DOHH2 (cell line): ENCODE measurements at regions not wholly inside any gene's neighbourhood (a gene's known extent, or its start where the extent isn't known, plus 50 kb on each side); places are given as distances from the start of the nearest gene placed in this dataset.

Source experiments
- H3F3A ChIP-seq: fragments of 200-600 bp; sonication (generic), shearing (Covaris generic); 2 replicates; pipeline ENCODE4 v1.6.0; 2016; ENCODE audit warnings: antibody characterized with exemption, mild to moderate bottlenecking; ENCODE audit not compliant: control insufficient read depth, insufficient read depth
- H3K27ac ChIP-seq: fragments of 200-600 bp; sonication (generic); 2 replicates; pipeline ENCODE4 v1.5.1; 2014; ENCODE audit warnings: low read depth, mild to moderate bottlenecking, low read length, moderate library complexity
- H3K27me3 ChIP-seq: fragments of 200-600 bp; sonication (generic); 2 replicates; pipeline ENCODE4 v1.6.1; 2014; ENCODE audit warnings: mild to moderate bottlenecking, low read length, mixed read lengths; ENCODE audit not compliant: control insufficient read depth
- H3K36me3 ChIP-seq: fragments of 200-600 bp; sonication (generic); 2 replicates; pipeline ENCODE4 v1.6.1; 2014; ENCODE audit warnings: mild to moderate bottlenecking, low read length, moderate library complexity, mixed read lengths; ENCODE audit not compliant: control insufficient read depth
- H3K4me1 ChIP-seq: fragments of 200-600 bp; sonication (generic); 2 replicates; pipeline ENCODE4 v1.6.1; 2014; ENCODE audit warnings: mild to moderate bottlenecking, low read length, mixed read lengths; ENCODE audit not compliant: control insufficient read depth
- H3K4me2 ChIP-seq: fragments of 200-600 bp; sonication (generic); 2 replicates; pipeline ENCODE4 v1.6.0; 2014; ENCODE audit warnings: mild to moderate bottlenecking, low read length, moderate library complexity
- H3K4me3 ChIP-seq: fragments of 200-600 bp; sonication (generic); 2 replicates; pipeline ENCODE4 v1.5.1; 2014; ENCODE audit warnings: mild to moderate bottlenecking, low read length, mixed read lengths
- H3K79me2 ChIP-seq: fragments of 200-600 bp; sonication (generic); 2 replicates; pipeline ENCODE4 v1.6.1; 2014; ENCODE audit warnings: mild to moderate bottlenecking, low read length, mixed read lengths; ENCODE audit not compliant: control insufficient read depth
- H3K9me2 ChIP-seq: fragments of 200-600 bp; sonication (generic); replicated peaks from 2 replicates; pipeline ENCODE4 v1.6.1; 2014; ENCODE audit warnings: mild to moderate bottlenecking, low read length, mixed read lengths; ENCODE audit not compliant: control insufficient read depth
- H3K9me3 ChIP-seq: fragments of 200-600 bp; sonication (generic); 2 replicates; pipeline ENCODE4 v1.6.1; 2014; ENCODE audit warnings: antibody characterized with exemption, low read length, mixed read lengths; ENCODE audit not compliant: control insufficient read depth, insufficient read depth
- H4K20me1 ChIP-seq: fragments of 200-600 bp; sonication (generic); 2 replicates; pipeline ENCODE4 v1.6.0; 2014; ENCODE audit warnings: low read depth, mild to moderate bottlenecking, antibody characterized with exemption, low read length, moderate library complexity; ENCODE audit not compliant: control insufficient read depth, insufficient read depth
- CTCF ChIP-seq: fragments of 200-600 bp; sonication (generic); IDR thresholded peaks from one replicate; pipeline ENCODE4 v1.5.1; 2014; ENCODE audit warnings: antibody characterized with exemption, mild to moderate bottlenecking, low read depth, low read length; ENCODE audit not compliant: poor library complexity, severe bottlenecking
- EZH2phosphoT487 ChIP-seq: fragments of 200-600 bp; sonication (generic); IDR thresholded peaks from 2 replicates; pipeline ENCODE4 v1.6.1; 2017; ENCODE audit warnings: borderline replicate concordance, mild to moderate bottlenecking, antibody characterized with exemption, low read length, moderate library complexity, mixed read lengths

- H3K27ac ChIP-seq: no peak overlapping the region
- H3F3A ChIP-seq: no peaks in the 10 kb centered on the region
- H3K27me3 ChIP-seq: no peaks in the 10 kb centered on the region
- H3K4me1 ChIP-seq: no peaks in the 10 kb centered on the region
- no peaks in the 10 kb centered on the region for H3K9me2 ChIP-seq
- no peaks in the 10 kb centered on the region for H3K79me2 ChIP-seq
- H3K4me3 ChIP-seq: no peak overlapping the region
- no peaks in the 10 kb centered on the region for H4K20me1 ChIP-seq
- H3K4me2 ChIP-seq: no peak overlapping the region
- TF ChIP-seq EZH2phosphoT487 (no peak), CTCF (no peak)
- no peaks in the 10 kb centered on the region for H3K36me3 ChIP-seq
- no peaks in the 10 kb centered on the region for H3K9me3 ChIP-seq
Observed at GRCh38 chr18:45498287-45498658, 117.0 kb upstream of the SLC14A2 start.

GRCh38 chr18:45503990-45504389, 111.3 kb upstream of the SLC14A2 start:
- no peak overlapping the region for H3K4me2 ChIP-seq
- no peaks in the 10 kb centered on the region for H3K9me2 ChIP-seq
- no peaks in the 10 kb centered on the region for H3K27me3 ChIP-seq
- H3K79me2 ChIP-seq: no peaks in the 10 kb centered on the region
- no peaks in the 10 kb centered on the region for H3K9me3 ChIP-seq
- H3K4me3 ChIP-seq: no peak overlapping the region
- H3K4me1 ChIP-seq: no peaks in the 10 kb centered on the region
- H4K20me1 ChIP-seq: no peaks in the 10 kb centered on the region
- H3F3A ChIP-seq: no peaks in the 10 kb centered on the region
- no peak overlapping the region for H3K27ac ChIP-seq
- no peak for TF ChIP-seq CTCF
- TF ChIP-seq EZH2phosphoT487: no peak
- no peaks in the 10 kb centered on the region for H3K36me3 ChIP-seq

- Histone ChIP-seq H3K4me3 (no peak overlapping the region), H3K27ac (no peak overlapping the region), H3K27me3 (no peaks in the 10 kb centered on the region), H3K9me2 (no peaks in the 10 kb centered on the region), H3K36me3 (no peaks in the 10 kb centered on the region), H3F3A (no peaks in the 10 kb centered on the region), H3K9me3 (no peaks in the 10 kb centered on the region), H3K4me1 (no peaks in the 10 kb centered on the region), H3K79me2 (no peaks in the 10 kb centered on the region), H4K20me1 (no peaks in the 10 kb centered on the region), H3K4me2 (no peak overlapping the region)
- TF ChIP-seq CTCF (no peak), EZH2phosphoT487 (no peak)
Observed at GRCh38 chr18:45505497-45506206, 109.6 kb upstream of the SLC14A2 start.
